COLO829 (cell line): ENCODE measurements at regions not wholly inside any gene's neighbourhood (a gene's known extent, or its start where the extent isn't known, plus 50 kb on each side); places are given as distances from the start of the nearest gene placed in this dataset.
"Not testable (repeated sequence)": the region's sequence is repeated elsewhere in the genome, so short reads cannot be mapped to it uniquely, and the experiment has no call there.

ENCODE experiments used
- DNase-seq: peaks from one replicate; pipeline ENCODE4 v3.0.0; 2012; ENCODE audit warnings: low spot score

DNA sequence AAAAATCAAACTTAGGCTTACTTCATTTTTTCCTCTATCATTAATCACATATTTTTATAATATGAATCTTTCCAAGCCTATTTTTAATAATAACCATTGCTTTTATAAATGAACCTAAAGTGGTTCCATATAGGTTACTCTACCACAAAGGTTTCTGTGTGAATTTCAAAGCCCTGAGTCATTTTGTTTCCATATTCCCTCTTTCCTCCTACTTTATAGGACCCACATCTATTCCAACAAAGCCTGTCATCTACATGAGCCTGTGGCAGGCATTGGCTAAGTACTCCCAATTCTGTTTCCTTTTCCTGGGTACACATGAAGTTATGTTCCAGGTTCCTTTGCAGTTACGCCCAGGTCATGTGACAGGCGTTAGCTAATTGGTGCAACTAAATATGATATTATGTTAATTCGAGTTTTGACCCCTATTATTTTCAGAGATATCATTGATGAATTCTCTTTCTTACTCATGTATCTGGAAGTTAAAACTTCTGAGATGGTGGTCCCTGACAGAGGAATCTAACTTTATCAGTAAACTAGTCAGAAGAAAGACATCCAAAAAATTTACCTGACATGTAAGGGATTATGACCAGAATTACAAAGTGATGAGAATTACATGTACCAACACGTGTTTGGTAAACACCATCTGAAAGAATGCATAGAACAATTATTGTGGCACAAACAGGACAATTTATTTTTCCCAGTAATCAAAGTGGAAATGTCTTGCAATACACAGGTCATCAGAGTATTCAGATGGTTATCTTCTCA lies 1264.0 kb upstream of the CNTN5 start:
- no peak for DNase-seq

- no peak for DNase-seq
Observed at GRCh38 chr11:97761175-97761574, 1259.6 kb upstream of the CNTN5 start.

- DNase-seq: no peak
Observed at GRCh38 chr11:97764193-97764592, 1256.6 kb upstream of the CNTN5 start.

- no peak for DNase-seq
Observed at GRCh38 chr11:97764605-97765004, 1256.1 kb upstream of the CNTN5 start.

DNA sequence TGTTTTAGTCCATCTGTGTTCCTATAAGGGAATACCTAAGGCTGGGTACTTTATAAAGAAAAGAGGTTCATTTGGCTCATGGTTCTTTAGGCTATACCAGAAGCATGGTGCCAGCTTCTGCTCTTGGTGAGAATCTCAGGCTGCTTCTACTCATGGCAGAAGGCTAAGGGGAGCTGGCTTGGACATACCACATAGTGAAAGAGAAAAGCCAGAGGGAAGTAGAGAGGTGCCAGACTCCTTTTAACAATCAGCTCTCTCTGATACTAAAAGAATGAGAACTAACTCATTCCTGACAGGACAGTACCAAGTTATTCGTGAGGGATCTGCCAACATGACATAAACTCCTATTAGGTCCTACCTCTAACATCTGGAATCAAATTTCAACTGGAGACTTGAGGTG lies 1250.2 kb upstream of the CNTN5 start:
- DNase-seq: no peak

DNA sequence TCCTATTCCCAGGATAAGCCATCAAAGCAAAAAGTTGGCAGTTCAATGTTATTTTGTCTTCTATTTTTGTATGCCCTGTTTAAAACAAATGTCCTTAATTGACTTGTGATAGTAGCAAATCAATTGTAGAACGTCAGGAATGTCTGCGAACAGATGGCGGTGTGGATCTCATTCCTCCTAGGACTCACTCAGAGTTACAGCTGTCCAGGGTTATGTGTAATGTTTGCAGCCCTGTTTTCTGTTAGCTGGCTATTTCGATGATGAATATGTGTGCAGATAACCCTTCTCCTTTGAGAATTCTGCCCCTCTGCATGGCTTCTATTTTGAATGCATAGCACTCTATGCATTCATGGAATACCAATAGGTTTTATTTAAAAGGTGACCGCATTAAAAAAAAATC lies 1248.0 kb upstream of the CNTN5 start:
- DNase-seq: no peak

DNA sequence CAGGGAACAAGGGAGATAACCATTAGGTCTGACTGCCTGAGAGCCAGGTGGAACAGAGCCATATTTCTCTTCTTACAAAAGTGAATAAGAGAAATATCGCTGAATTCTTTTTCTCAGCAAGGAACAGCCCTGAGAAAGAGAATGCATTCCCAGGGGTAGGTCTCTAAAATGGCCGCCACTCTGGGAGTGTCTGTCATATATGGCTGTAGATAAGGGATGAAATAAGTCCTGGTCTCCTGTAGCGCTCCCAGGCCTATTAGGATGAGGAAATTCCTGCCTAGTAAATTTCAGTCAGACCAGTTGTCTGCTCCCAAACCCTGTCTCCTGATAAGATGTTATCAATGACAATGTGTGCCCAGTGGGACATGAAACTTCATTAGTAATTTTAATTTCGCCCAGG lies 1236.4 kb upstream of the CNTN5 start:
- not testable (repeated sequence) for DNase-seq

GRCh38 chr11:97786961-97787360 lies 1233.8 kb upstream of the CNTN5 start:
- no peak for DNase-seq

DNA sequence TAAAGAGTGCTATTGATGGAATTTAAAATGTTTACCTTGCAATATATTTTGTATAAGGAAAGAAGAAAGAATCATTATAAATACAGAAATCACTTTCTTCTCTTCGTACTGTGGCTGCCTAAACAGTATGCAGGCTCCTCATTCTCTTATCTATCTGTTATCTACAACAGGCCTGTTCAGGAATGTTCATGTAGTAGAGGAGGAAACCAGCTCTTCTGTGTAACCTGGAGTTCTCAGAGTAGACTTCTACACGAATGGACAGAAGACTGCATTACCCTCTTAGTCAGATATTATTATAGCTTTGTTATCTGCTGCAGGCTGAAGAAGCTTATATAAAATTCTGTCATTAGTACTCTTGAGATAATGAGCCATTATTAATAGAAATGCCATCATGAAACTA lies 1225.9 kb upstream of the CNTN5 start:
- no peak for DNase-seq

DNA sequence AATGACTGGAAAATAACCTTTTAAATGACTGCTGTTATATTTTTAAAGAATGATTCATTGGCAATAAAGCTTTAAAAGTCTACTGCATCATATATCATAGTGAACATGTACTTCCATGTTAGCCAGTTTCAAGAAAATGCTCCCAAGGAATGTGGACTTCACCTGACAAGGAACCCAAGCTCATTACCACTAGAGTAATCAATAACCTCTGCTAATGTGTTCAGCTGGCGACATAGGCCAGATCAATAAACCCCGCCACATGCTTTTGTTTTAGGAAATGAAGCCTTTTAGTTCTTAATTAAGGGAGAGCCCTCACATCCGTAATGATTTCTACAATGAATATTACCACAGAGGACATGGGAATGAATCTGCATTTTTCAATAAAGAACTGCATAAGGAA lies 1219.9 kb upstream of the CNTN5 start:
- DNase-seq: no peak

GRCh38 chr11:97814325-97814959 lies 1206.3 kb upstream of the CNTN5 start:
- no peak for DNase-seq

- DNase-seq: no peak
Observed at GRCh38 chr11:97815667-97816066, 1205.1 kb upstream of the CNTN5 start.

DNA sequence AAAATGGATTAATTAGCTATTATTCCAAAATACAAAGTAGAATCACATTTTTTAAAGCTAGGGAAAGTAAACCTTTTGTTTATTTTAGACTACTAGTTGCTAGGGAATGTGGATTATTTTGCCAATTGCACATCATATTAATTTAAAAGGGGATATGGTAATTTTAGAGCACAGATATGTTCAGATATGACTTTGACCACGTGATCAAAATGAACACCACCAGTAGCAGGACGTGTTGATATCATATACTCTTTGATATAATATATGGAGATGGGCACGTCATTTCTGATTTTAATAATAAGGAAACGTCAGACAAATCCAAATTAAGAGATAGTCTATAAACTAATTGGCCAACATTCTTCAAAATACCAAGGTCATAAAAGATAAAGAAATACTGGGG lies 1188.3 kb upstream of the CNTN5 start:
- DNase-seq: no peak

DNA sequence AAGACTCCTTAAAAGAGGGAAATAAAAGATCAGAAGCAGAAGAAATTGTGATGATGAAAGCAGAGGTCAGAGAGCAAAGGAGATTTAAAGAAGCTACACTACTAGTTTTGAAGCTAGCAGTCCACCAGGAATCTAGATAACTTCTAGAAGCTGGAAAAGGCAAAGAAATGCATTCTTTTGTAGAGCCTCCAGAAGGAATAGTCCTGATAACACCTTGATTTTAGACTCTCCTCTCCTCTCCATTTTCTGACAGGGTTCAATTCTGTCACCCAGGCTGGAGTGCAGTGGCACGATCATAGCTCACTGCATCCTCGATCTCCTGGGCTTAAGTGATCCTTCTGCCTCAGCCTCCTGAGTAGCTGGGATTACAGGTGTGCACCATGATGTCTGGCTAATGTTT lies 1187.3 kb upstream of the CNTN5 start:
- no peak for DNase-seq

DNA sequence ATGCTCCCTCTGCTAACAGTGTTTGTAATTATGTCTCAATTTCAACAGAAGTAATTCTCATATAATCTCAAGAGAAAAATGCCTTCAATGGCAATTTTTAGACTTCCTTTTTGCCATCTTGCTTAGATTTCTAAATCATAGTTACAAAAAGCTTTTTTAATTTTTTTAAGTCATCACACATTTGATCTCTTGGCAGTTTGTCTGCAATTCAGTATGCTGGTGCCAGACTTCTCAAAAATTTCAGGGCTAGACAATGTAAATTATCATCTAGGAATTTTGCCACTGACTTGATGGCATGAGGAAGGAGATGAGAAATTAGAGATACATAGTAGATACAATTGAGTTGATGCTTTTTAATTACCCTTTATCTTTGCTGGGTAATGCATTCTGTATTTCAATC lies 1176.7 kb upstream of the CNTN5 start:
- DNase-seq: no peak

- no peak for DNase-seq
Observed at GRCh38 chr11:97847730-97848129, 1173.0 kb upstream of the CNTN5 start.

DNA sequence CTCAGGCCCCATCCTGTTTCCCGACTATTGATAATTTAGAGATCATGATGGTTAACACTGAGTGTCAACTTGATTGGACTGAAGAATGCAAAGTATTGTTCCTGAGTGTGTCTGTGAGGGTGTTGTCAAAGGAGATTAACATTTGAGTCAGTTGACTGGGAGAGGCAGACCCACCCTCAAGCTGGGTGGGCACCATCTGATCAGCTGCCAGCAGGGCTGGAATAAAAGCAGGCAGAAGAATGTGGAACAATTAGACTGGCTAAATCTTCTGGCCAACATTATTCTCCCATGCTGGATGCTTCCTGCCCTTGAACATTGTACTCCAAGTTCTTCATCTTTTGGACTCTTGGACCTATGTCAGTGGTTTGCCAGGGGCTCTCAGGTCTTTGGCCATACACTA lies 1170.0 kb upstream of the CNTN5 start:
- no peak for DNase-seq

DNA sequence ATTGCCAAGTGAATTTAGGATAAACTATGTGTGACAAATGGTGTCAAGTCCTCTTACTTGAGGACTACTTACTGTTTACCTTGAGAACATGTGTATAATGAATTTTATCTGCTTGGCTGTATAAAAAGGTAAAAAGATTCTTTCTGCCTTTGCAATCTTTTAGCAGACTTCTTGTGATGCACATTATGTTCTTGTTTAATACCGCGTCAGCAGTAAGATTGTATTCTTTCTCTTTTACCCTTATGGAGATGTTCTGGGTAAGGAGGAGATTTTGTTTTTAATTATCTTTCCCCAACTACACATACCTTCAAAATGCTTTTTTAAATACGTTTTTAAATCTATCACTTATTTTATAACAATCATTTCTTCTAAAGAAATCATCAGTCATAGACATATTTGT lies 1166.4 kb upstream of the CNTN5 start:
- no peak for DNase-seq

DNA sequence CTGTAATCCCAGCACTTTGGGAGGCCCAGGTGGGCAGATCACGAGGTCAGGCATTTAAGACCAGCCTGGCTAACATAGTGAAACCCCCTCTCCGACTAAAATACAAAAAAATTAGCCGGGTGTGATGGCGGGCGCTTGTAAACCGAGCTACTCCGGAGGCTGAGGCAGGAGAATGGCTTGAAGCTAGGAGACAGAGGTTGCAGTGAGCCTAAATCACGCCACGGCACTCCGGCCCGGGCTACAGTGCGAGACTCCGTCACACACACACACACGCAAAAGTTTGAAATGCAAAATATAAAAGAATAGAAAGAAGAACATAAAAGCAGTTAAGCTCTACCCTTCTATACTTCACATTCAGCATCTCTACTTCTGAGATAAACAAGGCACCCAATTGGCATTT lies 1165.9 kb upstream of the CNTN5 start:
- DNase-seq: no peak

DNA sequence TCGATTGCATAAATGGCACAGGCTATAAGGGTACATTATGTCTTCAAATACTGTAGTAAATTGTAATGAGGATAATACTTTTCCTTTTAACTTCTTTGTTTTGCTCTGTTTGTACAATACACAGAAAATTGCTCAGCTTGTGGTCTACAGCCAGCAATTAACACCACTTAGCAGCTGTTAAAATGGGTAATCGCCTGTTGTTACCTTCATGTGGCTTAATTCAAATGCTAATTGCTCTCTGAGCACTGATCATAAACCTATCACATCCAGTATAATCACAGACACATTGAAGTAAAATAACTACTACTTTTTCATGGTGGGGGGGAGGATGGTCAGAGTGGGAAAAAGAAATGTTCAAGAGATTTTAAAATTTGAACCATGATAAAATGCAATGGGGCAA lies 1164.1 kb upstream of the CNTN5 start:
- DNase-seq: no peak

DNA sequence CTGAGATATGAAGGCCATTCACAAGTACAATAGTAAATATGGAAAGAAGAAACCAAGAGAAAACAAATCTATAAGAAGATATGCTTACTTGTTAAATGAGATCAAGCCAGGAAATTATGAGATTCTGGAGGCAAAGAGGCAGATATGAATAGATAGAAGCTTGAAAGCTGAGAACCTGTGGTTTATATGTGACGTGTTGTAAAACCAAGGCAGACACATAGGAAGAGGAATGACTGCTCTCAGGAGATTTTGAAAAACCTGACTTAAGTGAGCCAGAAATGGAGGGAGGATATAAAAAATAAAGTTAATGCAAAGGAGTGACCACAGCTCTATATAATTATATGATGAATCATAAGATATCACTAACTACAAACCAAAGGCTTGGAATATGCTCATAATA lies 1160.5 kb upstream of the CNTN5 start:
- no peak for DNase-seq

- DNase-seq: no peak
Observed at GRCh38 chr11:97862021-97862420, 1158.7 kb upstream of the CNTN5 start.

DNA sequence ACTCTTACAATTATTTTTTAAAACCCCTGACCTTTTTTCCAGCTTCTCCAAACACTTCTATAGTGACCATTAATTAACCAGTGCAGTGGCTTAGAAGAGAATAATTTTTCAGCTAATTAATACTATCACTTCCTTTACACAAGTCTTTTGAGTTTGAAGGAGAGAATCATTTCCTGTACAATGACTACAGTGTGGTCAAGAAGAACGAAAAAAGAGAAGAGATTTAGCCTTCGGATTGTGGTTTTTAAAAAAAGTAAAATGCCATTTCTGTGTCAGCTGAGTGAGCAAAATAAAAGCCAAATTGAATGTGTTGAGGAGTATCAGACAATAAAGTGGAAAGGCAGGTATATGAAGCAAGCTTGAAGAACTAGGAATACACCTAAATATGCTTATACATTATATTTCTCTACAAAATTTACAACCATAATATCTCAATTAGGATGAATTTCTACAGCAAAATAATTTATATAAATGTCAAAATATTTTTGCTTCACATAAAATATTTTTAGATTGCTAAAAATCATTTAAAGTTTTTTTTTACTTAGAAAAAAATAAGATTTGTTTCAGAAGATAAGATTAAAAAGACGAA lies 1155.2 kb upstream of the CNTN5 start:
- no peak for DNase-seq

- no peak for DNase-seq
Observed at GRCh38 chr11:97871816-97872215, 1148.9 kb upstream of the CNTN5 start.
